Transverse colon (tissue), 4 donors: ENCODE measurements at regions not wholly inside any gene's neighbourhood (a gene's known extent, or its start where the extent isn't known, plus 50 kb on each side); places are given as distances from the start of the nearest gene placed in this dataset.

ENCODE experiments used
- CTCF ChIP-seq, 5 experiments: fragments of 200-600 bp in 3 of 5; fragments of 450-650 bp in 2 of 5; sonication (generic) in 3 of 5; IDR thresholded peaks; 1 replicate in 2 of 5; 2 replicates in 3 of 5; pipeline ENCODE4 v1.5.1; 2016 to 2017; ENCODE audit warnings: antibody characterized with exemption in 5 of 5, inconsistent platforms in 3 of 5, mild to moderate bottlenecking in 2 of 5, moderate library complexity in 1 of 5
- EP300 ChIP-seq: sonication (generic); formaldehyde crosslinking; IDR thresholded peaks from one replicate; pipeline ENCODE4 v1.6.1; 2017; ENCODE audit warnings: antibody characterized with exemption, low read depth
- POLR2AphosphoS5 ChIP-seq, 3 donors: sonication (generic); formaldehyde crosslinking; IDR thresholded peaks; one replicate each; pipeline ENCODE4 v1.6.1; 2016; ENCODE audit warnings: antibody characterized with exemption in 3 of 3

- no peak for TF ChIP-seq CTCF (IDR thresholded peaks at IDR 0.05)
- TF ChIP-seq POLR2AphosphoS5 (IDR thresholded peaks at IDR 0.05): no peak
- TF ChIP-seq EP300: no peak
Observed at GRCh38 chrX:122363112-122363795, 820.8 kb upstream of the GRIA3 start.
